ENCODE measurements at regions not wholly inside any gene's neighbourhood (a gene's known extent, or its start where the extent isn't known, plus 50 kb on each side); places are given as distances from the start of the nearest gene placed in this dataset.
"Not testable (repeated sequence)": the region's sequence is repeated elsewhere in the genome, so short reads cannot be mapped to it uniquely, and the experiment has no call there.

DNA sequence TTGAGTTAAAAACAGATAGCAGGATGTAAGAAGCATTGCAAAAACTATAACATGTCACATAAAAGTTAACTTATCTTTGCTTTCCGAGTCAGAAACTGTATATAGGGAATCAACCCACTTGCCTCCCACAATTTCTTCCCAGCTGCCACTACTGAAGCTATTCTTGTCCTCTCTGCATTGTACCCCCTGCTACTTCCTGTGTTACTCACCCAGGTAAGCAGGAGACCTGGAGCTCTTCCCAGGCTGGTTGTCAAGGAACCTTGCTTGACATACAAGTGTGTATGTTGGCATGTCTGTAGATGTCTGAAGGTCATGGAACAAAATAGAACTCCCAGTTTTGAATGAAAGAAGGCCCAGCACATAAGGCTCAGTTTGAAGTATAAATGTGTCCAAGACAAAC, 74.3 kb upstream of the LRRC4C start:
- no peak overlapping the region for H3K4me3 ChIP-seq
- no peaks in the 10 kb centered on the region for H3K27me3 ChIP-seq
- no peaks in the 10 kb centered on the region for H3K9me3 ChIP-seq
- no peak for TF ChIP-seq POLR2A (IDR thresholded peaks at IDR 0.05)
- TF ChIP-seq, protein P1, sequence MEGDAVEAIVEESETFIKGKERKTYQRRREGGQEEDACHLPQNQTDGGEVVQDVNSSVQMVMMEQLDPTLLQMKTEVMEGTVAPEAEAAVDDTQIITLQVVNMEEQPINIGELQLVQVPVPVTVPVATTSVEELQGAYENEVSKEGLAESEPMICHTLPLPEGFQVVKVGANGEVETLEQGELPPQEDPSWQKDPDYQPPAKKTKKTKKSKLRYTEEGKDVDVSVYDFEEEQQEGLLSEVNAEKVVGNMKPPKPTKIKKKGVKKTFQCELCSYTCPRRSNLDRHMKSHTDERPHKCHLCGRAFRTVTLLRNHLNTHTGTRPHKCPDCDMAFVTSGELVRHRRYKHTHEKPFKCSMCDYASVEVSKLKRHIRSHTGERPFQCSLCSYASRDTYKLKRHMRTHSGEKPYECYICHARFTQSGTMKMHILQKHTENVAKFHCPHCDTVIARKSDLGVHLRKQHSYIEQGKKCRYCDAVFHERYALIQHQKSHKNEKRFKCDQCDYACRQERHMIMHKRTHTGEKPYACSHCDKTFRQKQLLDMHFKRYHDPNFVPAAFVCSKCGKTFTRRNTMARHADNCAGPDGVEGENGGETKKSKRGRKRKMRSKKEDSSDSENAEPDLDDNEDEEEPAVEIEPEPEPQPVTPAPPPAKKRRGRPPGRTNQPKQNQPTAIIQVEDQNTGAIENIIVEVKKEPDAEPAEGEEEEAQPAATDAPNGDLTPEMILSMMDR (IDR thresholded peaks at IDR 0.05) = no peak
- no peak overlapping the region for H3K27ac ChIP-seq
- no peak for DNase-seq
- H3K36me3 ChIP-seq = no peaks in the 10 kb centered on the region
- H3K4me1 ChIP-seq = no peaks in the 10 kb centered on the region

DNA sequence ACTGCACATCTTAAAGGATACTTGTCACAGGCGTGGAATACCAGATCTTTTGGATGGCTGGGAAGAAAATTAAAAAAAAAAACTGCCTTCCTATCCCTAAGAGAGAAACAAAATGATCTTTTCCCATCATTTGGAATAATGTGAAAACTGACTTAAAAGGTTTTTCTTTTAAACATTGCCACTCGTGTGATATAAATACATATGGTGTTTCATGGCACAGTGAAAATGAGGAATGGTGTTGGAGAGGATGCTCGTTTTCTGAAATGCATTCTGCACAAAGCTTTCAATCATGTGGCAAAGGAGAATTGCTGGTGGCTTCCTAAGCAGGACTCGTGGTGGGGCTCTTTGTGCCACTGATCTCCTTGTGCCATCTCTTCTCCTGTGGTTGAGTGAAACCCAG, 74.9 kb upstream of the LRRC4C start:
- DNase-seq = no peak
- Histone ChIP-seq H3K4me3 (no peak overlapping the region), H3K4me1 (no peaks in the 10 kb centered on the region), H3K36me3 (no peaks in the 10 kb centered on the region), H3K9me3 (no peaks in the 10 kb centered on the region), H3K27ac (no peak overlapping the region), H3K27me3 (no peaks in the 10 kb centered on the region)
- no peak for TF ChIP-seq POLR2A (IDR thresholded peaks at IDR 0.05)
- TF ChIP-seq, protein P1 (IDR thresholded peaks at IDR 0.05) = no peak

DNA sequence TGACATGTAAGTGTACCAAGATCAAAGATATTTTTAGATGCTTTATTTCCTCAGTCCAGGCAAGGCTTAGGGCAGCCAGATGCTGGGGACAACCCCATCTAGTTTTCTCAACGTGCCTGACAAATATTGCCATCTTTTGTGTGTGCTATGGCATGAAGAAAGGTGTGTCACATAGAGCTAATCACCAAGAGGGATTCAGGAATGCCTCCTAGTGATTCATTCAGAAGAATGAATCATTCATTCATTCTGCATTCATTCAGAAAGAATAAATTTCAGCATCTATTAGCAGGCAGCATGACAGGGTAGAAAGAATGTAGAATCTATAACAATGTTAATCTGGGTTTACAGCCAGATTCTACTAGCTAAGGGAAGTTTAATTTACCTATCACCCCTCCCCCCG, 75.4 kb upstream of the LRRC4C start:
- Histone ChIP-seq H3K4me1 (no peaks in the 10 kb centered on the region), H3K27ac (no peak overlapping the region), H3K9me3 (no peaks in the 10 kb centered on the region), H3K4me3 (no peak overlapping the region), H3K36me3 (no peaks in the 10 kb centered on the region), H3K27me3 (no peaks in the 10 kb centered on the region)
- TF ChIP-seq, protein P1 (IDR thresholded peaks at IDR 0.05) = no peak
- no peak for TF ChIP-seq POLR2A (IDR thresholded peaks at IDR 0.05)
- no peak for DNase-seq

DNA sequence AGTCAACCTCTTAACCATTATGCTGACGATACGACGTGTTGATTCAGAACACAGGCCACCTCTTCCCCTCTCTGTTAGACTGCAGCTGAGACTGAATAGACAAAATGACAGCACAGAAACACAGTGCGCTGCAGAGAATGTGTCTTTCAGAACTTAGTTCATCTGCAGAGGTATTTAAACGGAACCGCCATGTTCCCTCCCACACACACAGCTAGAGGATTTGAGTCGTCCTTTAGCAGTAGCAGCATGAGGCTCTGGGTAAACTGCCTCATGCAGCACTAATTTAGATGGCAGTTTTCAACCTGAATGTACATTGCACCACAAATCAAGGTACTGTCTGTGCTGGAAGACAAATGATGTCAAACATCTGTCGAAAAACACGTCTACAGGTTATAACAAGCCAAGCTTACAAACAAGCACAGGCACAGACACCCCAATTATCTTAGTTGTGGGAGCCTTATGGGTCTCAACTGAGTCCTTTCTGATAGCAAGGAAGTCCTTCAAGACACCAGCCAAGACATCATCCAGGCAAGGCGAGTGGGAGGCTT, 76.6 kb upstream of the LRRC4C start:
- no peaks in the 10 kb centered on the region for H3K36me3 ChIP-seq
- no peaks in the 10 kb centered on the region for H3K4me1 ChIP-seq
- no peaks in the 10 kb centered on the region for H3K27me3 ChIP-seq
- TF ChIP-seq POLR2A (IDR thresholded peaks at IDR 0.05) = no peak
- TF ChIP-seq, protein P1 (IDR thresholded peaks at IDR 0.05) = no peak
- H3K27ac ChIP-seq = no peak overlapping the region
- DNase-seq = no peak
- no peak overlapping the region for H3K4me3 ChIP-seq
- H3K9me3 ChIP-seq = no peaks in the 10 kb centered on the region

DNA sequence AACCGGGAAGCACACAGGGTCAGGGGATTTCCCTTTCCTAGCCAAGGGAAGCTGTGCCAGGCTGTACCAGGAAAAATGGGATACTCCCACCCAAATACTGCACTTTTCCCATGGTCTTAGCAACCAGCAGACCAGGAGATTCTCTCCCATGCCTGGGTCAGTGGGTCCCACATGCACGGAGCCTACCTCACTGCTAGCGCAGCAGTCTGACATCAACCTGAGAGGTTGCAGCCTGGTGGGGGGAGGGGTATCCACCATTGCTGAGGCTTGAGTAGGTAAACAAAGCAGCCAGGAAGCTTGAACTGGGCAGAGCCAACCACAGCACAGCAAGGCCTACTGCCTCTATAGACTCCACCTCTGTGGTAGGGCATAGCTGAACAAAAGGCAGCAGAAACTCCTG, 85.5 kb upstream of the LRRC4C start:
- DNase-seq, H3K9me3 ChIP-seq, H3K36me3 ChIP-seq, H3K27me3 ChIP-seq, H3K27ac ChIP-seq, H3K4me3 ChIP-seq, H3K4me1 ChIP-seq: not testable (repeated sequence)

DNA sequence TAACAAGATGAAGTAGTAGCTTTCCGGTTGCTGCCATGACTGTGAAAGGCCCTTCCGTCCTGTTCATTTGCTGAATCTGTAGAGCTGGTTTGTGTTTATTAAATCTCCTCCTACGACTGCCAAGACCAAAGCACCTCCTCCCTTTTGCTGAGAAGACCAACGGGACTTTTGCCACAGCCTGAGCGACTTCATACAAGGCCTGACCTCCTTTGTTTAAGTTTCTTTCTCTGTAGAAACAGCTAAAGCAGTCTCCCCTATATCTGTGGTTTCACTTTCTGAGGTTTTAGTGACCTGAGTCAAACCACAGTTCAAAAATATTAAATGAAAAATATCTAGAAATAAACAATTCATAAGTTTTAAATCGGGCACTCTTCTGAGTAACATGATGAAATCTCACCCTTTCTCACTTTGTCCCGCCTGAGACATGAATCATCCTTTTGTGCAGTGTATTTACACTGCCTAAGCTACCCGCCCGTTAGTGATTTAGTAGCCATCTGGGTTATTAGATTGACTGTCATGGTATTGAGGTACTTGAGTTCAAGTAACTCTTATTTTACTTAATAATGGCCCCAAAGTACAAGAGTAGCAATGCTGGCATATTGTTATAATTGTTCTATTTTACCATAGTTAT, 119.1 kb upstream of the LRRC4C start:
- Histone ChIP-seq H3K36me3 (no peaks in the 10 kb centered on the region), H3K4me3 (no peak overlapping the region), H3K27ac (no peak overlapping the region), H3K4me1 (no peaks in the 10 kb centered on the region), H3K9me3 (no peaks in the 10 kb centered on the region), H3K27me3 (no peaks in the 10 kb centered on the region)
- DNase-seq = no peak
- TF ChIP-seq POLR2A (IDR thresholded peaks at IDR 0.05) = no peak
- TF ChIP-seq, protein P1 (IDR thresholded peaks at IDR 0.05) = no peak

All from Peyer's patch (tissue), 4 donors.